ENCODE measurements at regions not wholly inside any gene's neighbourhood (a gene's known extent, or its start where the extent isn't known, plus 50 kb on each side); places are given as distances from the start of the nearest gene placed in this dataset.
"Not testable (repeated sequence)": the region's sequence is repeated elsewhere in the genome, so short reads cannot be mapped to it uniquely, and the experiment has no call there.

GRCh38 chr4:111444836-111445235 is 700.4 kb upstream of the FAM241A start:
- DNase-seq, result not testable (repeated sequence)

GRCh38 chr4:111449657-111450056 is 695.6 kb upstream of the FAM241A start:
- DNase-seq, result no peak

- DNase-seq, result no peak
Measured at GRCh38 chr4:111450867-111451266, 694.4 kb upstream of the FAM241A start.

GRCh38 chr4:111453216-111453615 is 692.0 kb upstream of the FAM241A start:
- no peak for DNase-seq

GRCh38 chr4:111454961-111455360 is 690.3 kb upstream of the FAM241A start:
- DNase-seq, result no peak

- DNase-seq, result no peak
Measured at GRCh38 chr4:111464251-111465045, 680.8 kb upstream of the FAM241A start.

GRCh38 chr4:111466811-111467604 is 678.2 kb upstream of the FAM241A start:
- no peak for DNase-seq

- DNase-seq, result no peak
Measured at GRCh38 chr4:111475001-111475400, 670.3 kb upstream of the FAM241A start.

GRCh38 chr4:111475666-111476065 is 669.6 kb upstream of the FAM241A start:
- no peak for DNase-seq

- DNase-seq, result no peak
Measured at GRCh38 chr4:111480510-111480909, 664.7 kb upstream of the FAM241A start.

GRCh38 chr4:111483375-111484169 is 661.7 kb upstream of the FAM241A start:
- DNase-seq, result no peak

- DNase-seq, result no peak
Measured at GRCh38 chr4:111492496-111492895, 652.8 kb upstream of the FAM241A start.

GRCh38 chr4:111494471-111494870 is 650.8 kb upstream of the FAM241A start:
- DNase-seq, result no peak

GRCh38 chr4:111494971-111495370 is 650.3 kb upstream of the FAM241A start:
- no peak for DNase-seq

GRCh38 chr4:111499291-111499690 is 646.0 kb upstream of the FAM241A start:
- no peak for DNase-seq

- no peak for DNase-seq
Measured at GRCh38 chr4:111499706-111500105, 645.5 kb upstream of the FAM241A start.

- no peak for DNase-seq
Measured at GRCh38 chr4:111500858-111501257, 644.4 kb upstream of the FAM241A start.

- DNase-seq, result no peak
Measured at GRCh38 chr4:111501946-111502345, 643.3 kb upstream of the FAM241A start.

GRCh38 chr4:111502626-111503025 is 642.6 kb upstream of the FAM241A start:
- no peak for DNase-seq

GRCh38 chr4:111506706-111507105 is 638.5 kb upstream of the FAM241A start:
- DNase-seq, result no peak

GRCh38 chr4:111510535-111510934 is 634.7 kb upstream of the FAM241A start:
- DNase-seq, result no peak

GRCh38 chr4:111512081-111512783 is 633.0 kb upstream of the FAM241A start:
- no peak for DNase-seq

- no peak for DNase-seq
Measured at GRCh38 chr4:111519683-111520082, 625.6 kb upstream of the FAM241A start.
